Right lobe of liver (tissue), 6 donors: ENCODE measurements at regions not wholly inside any gene's neighbourhood (a gene's known extent, or its start where the extent isn't known, plus 50 kb on each side); places are given as distances from the start of the nearest gene placed in this dataset.

Experiments
- ATAC-seq, 4 donors: fragments of 200-7000 bp; cut with Tn5 transposase; one replicate each; pipeline ENCODE4 v1.9.1; 2020; ENCODE audit warnings: mild to moderate bottlenecking in 4 of 4, moderate library complexity in 4 of 4
- DNase-seq, 3 donors: peaks; one replicate each; pipeline ENCODE4 v3.0.0-alpha.2; 2020
- H3K27ac ChIP-seq, 3 donors: fragments of 200-600 bp; one replicate each; pipeline ENCODE4 v1.8.0; 2022
- H3K27me3 ChIP-seq, 2 donors: fragments of 200-600 bp; one replicate each; pipeline ENCODE4 v1.8.0; 2022
- H3K36me3 ChIP-seq, 4 donors: fragments of 200-600 bp; sonication (generic) in 1 of 4; one replicate each; pipeline versions ENCODE4 v1.5.1 to v1.8.0; 2017 to 2022; ENCODE audit warnings: control low read depth in 1 of 4
- H3K4me1 ChIP-seq, 4 donors: fragments of 200-600 bp; sonication (generic) in 1 of 4; one replicate each; pipeline versions ENCODE4 v1.5.1 to v1.8.0; 2017 to 2022; ENCODE audit warnings: control low read depth in 1 of 4
- H3K4me3 ChIP-seq, 3 donors: fragments of 200-600 bp; one replicate each; pipeline ENCODE4 v1.8.0; 2022
- H3K9me3 ChIP-seq, 4 donors: fragments of 200-600 bp; sonication (generic) in 1 of 4; one replicate each; pipeline versions ENCODE4 v1.5.1 to v1.8.0; 2017 to 2022; ENCODE audit warnings: control low read depth in 1 of 4
- POLR2A ChIP-seq: fragments of 450-650 bp; IDR thresholded peaks from one replicate; pipeline ENCODE4 v1.6.1; 2017; ENCODE audit warnings: antibody characterized with exemption, mild to moderate bottlenecking
- WGBS: methylation state at CpG from one replicate; pipeline ENCODE4 v1.1.6; 2018; ENCODE audit warnings: low coverage, low lambda C conversion rate; ENCODE audit not compliant: insufficient coverage; ENCODE audit errors: missing lambda C conversion rate; 5-methylcytosine and 5-hydroxymethylcytosine counted together
- intact Hi-C, 2 donors: fragments of 100-400 bp; cut with DNase I; formaldehyde crosslinking; loops; one replicate each; pipeline versions ENCODE4 v1.11.2 to v1.14.1; 2022
- TF ChIP-seq, protein P1 (sequence below), 4 donors: fragments of 200-600 bp in 3 of 4; fragments of 450-650 bp in 1 of 4; IDR thresholded peaks; one replicate each; pipeline versions ENCODE4 v1.5.1 to v1.8.0; 2016 to 2022; ENCODE audit warnings: antibody characterized with exemption in 4 of 4, mild to moderate bottlenecking in 2 of 4
- donor health status: DM: no; HTN: yes; CAD: no.
- donor health status: DM: no; HTN: no; CAD: no.
- donor health status: DM: no; HTN: no; CAD: no.
- donor health status: DM: no; HTN: yes; CAD: no.
- donor health status: DM: no; HTN: yes; CAD: no.

DNA sequence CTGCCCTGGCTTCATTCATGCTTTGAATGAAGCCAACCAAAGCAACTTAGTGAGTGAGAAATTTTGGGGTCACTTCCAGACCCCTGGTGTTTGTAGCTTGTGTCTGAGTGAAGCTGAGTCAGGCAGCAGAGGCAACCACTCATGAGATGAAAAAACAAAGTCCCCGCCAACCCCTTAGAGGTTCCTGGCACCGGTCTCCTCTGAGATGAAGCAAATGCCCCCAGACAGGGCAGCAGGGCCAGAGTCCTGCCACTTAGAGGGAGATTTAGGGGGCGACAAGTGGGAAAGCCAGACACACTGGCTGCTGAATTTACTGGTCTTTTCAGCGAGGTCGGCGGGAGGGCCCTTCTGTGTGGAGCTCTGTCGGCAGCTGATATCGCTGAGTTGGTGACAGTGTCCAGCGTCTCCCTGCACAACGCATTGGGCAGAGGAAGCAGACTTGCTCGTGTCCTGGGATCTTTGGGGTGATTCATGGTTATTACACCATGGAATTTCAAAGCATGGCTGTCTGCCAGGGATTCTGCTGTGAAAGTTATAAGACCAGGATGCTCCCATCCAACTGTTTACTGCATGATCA, 482.6 kb downstream of the MIAT start:
- ATAC-seq (no peak), DNase-seq (no peak)
- Histone ChIP-seq H3K27ac (no peak overlapping the region), H3K4me3 (no peak overlapping the region), H3K36me3 (no peaks in the 10 kb centered on the region), H3K4me1 (no peaks in the 10 kb centered on the region), H3K27me3 (no peaks in the 10 kb centered on the region), H3K9me3 (no peaks in the 10 kb centered on the region)
- intact Hi-C loops: no loop called here
- TF ChIP-seq POLR2A: no peak
- TF ChIP-seq, protein P1, sequence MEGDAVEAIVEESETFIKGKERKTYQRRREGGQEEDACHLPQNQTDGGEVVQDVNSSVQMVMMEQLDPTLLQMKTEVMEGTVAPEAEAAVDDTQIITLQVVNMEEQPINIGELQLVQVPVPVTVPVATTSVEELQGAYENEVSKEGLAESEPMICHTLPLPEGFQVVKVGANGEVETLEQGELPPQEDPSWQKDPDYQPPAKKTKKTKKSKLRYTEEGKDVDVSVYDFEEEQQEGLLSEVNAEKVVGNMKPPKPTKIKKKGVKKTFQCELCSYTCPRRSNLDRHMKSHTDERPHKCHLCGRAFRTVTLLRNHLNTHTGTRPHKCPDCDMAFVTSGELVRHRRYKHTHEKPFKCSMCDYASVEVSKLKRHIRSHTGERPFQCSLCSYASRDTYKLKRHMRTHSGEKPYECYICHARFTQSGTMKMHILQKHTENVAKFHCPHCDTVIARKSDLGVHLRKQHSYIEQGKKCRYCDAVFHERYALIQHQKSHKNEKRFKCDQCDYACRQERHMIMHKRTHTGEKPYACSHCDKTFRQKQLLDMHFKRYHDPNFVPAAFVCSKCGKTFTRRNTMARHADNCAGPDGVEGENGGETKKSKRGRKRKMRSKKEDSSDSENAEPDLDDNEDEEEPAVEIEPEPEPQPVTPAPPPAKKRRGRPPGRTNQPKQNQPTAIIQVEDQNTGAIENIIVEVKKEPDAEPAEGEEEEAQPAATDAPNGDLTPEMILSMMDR (IDR thresholded peaks at IDR 0.05): no peak
- WGBS: 68% methylated on average over 5 of the region's 11 CpGs

DNA sequence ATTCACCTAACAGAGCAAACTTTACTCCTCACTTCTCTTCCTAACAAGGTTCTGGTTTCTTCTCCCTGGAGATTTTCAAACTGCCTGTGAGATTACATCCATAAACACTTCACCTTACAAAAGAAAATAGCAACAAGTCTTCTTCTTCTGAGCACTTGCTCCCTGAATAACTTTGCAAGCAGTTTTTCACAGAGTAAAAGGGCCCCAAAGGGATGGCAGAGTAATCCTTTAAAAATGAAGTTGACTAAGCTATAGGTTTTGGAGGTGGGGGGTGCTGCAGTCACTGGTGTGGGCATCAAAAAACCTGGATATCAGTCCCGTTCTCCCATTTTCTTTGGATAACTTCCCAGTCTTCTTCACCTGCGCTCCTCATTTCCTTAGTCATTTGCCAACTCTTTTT, 484.9 kb downstream of the MIAT start:
- H3K4me3 ChIP-seq: no peak overlapping the region
- H3K4me1 ChIP-seq: peaks cover 0 to under 1% (median 0%) of the 10 kb centered on the region in 4 donors
- H3K36me3 ChIP-seq: no peaks in the 10 kb centered on the region
- 48% methylated on average over 2 of the region's 2 CpGs for WGBS
- intact Hi-C loops: no loop called here
- no peak for DNase-seq
- H3K27ac ChIP-seq: no peak overlapping the region
- TF ChIP-seq, protein P1 (IDR thresholded peaks at IDR 0.05): no peak
- no peak for TF ChIP-seq POLR2A
- ATAC-seq: no peak
- H3K9me3 ChIP-seq: no peaks in the 10 kb centered on the region
- no peaks in the 10 kb centered on the region for H3K27me3 ChIP-seq

DNA sequence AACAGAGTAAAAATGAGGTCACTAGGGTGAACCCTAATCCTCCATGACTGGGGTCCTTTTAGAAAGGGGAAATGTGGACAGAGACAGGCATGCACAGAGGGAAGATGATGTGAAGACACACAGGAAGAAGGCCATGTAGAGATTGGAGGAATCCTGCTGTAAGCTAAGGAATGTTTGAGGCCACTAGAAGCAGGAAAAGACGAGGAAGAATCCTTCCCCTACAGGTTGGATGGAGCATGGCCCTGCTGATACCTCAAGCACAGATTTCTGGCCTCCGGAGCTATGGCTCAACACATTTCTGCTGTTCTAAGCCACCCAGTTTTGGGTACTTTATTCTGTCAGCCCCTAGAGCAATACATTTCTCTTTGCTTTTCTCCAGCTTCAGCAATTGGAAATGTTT, 486.9 kb downstream of the MIAT start:
- no peaks in the 10 kb centered on the region for H3K9me3 ChIP-seq
- no peaks in the 10 kb centered on the region for H3K27me3 ChIP-seq
- H3K27ac ChIP-seq: no peak overlapping the region
- intact Hi-C loops: no loop called here
- peaks cover 0 to 9% (median 0%) of the 10 kb centered on the region in 4 donors for H3K4me1 ChIP-seq
- no peak for DNase-seq
- WGBS: 20% methylated on average over 1 of the region's 2 CpGs
- H3K36me3 ChIP-seq: no peaks in the 10 kb centered on the region
- no peak for ATAC-seq
- H3K4me3 ChIP-seq: no peak overlapping the region
- TF ChIP-seq, protein P1 (IDR thresholded peaks at IDR 0.05): no peak
- no peak for TF ChIP-seq POLR2A

DNA sequence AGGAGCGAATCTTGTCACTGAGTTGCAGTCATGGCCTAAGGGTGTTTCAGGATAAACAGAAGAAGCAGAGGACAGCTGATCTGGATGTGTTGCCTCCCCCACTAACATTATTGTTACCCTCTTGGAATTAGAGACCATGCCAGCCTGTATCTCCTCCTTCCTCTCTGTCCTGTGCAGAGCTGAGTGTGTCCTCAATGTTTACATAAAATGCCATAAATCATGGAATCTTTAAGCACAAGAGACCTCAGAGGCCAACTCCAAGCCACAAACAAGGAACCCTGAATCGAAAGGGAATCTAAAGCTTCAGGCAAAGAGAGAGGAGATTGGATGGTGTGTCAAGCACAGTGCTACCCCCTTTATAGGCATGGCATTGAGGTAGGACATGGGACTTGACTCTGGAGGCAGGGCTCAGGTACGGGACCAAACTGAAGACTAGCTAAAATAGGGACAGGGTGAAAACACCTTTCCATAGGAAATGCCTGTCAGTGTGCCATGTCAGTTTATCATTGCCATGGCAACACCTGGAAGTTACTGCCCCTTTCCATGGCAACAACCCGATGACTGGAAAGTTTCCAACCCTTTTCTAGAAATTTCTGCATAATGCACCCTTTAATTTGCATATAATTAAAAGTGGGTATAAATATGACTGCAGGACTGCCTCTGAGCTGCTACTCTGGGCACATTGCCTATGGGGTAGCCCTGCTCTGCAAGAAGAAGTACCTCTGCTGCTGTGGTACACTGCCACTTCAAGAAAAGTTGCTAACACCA, 489.7 kb downstream of the MIAT start:
- TF ChIP-seq, protein P1 (IDR thresholded peaks at IDR 0.05): no peak
- TF ChIP-seq POLR2A: no peak
- Histone ChIP-seq H3K27ac (no peak overlapping the region), H3K36me3 (no peaks in the 10 kb centered on the region), H3K9me3 (no peaks in the 10 kb centered on the region), H3K4me1 (peaks cover 0 to 9% (median 0%) of the 10 kb centered on the region in 4 donors), H3K27me3 (no peaks in the 10 kb centered on the region), H3K4me3 (no peak overlapping the region)
- DNase-seq: no peak
- intact Hi-C loops: no loop called here
- WGBS: 53% methylated on average over 3 of the region's 4 CpGs
- ATAC-seq: no peak
